HepG2 (cell line): ENCODE measurements at regions not wholly inside any gene's neighbourhood (a gene's known extent, or its start where the extent isn't known, plus 50 kb on each side); places are given as distances from the start of the nearest gene placed in this dataset.

ENCODE experiments used
- ATAC-seq: fragments of 200-7000 bp; cut with Tn5 transposase; 3 replicates; pipeline ENCODE4 v1.9.1; 2020; ENCODE audit warnings: mild to moderate bottlenecking, moderate library complexity
- BruUV-seq: library from RNA; stranded (reverse); fragments of 400-500 nt; replicated peaks from 2 replicates; lab custom pipeline; 2021; lab: Mats Ljungman, UMichigan
- CTCF ChIA-PET: fragments of 300-600 bp; formaldehyde crosslinking; extraction: SDS; loops from one replicate; lab custom pipeline; 2021; ENCODE audit warnings: low total read pairs, inconsistent platforms, low intra/inter-chr PET ratio; lab: Yijun Ruan, JAX
- POLR2A ChIA-PET: fragments of 350-600 bp; sonication (Branson Sonifier 250); formaldehyde crosslinking; loops from one replicate; lab custom pipeline; 2020; ENCODE audit warnings: antibody characterized with exemption, inconsistent platforms; lab: Yijun Ruan, JAX
- DNase-seq: peaks from one replicate; pipeline ENCODE4 v3.0.0-alpha.2; 2015; ENCODE audit warnings: low spot score
- FAIRE-seq: peaks from 3 replicates; lab custom pipeline; 2011; peaks lifted over from hg19 to GRCh38; lab: Jason Lieb, UNC
- H2AFZ ChIP-seq: one replicate; pipeline ENCODE4 v1.6.1; 2011; ENCODE audit warnings: low read length, inconsistent platforms
- H3K27ac ChIP-seq: fragments of 300-600 bp; 3 replicates; pipeline ENCODE4 v1.8.0; 2011; ENCODE audit warnings: mixed run types, mild to moderate bottlenecking, mixed read lengths, low read length, inconsistent platforms; ENCODE audit not compliant: insufficient read depth; ENCODE audit errors: extremely low read length
- H3K27me3 ChIP-seq, 2 experiments: fragments of 200-600 bp in 1 of 2; 2 replicates in 1 of 2; 3 replicates in 1 of 2; pipeline versions ENCODE4 v1.6.0 to v1.8.0; 2011; ENCODE audit warnings: low read length in 2 of 2, mild to moderate bottlenecking in 2 of 2, moderate library complexity in 2 of 2, inconsistent platforms in 1 of 2; ENCODE audit not compliant: insufficient read depth in 2 of 2, control insufficient read depth in 1 of 2
- H3K36me3 ChIP-seq, 2 experiments: fragments of 200-600 bp in 1 of 2; replicated peaks in 1 of 2; 2 replicates in 1 of 2; 3 replicates in 1 of 2; pipeline versions ENCODE4 v1.5.1 to v1.8.0; 2011; ENCODE audit warnings: low read length in 2 of 2, inconsistent platforms in 1 of 2; ENCODE audit not compliant: insufficient read depth in 2 of 2, control insufficient read depth in 1 of 2
- H3K4me1 ChIP-seq: 2 replicates; pipeline ENCODE4 v1.5.1; 2012; ENCODE audit warnings: low read length, inconsistent platforms; ENCODE audit not compliant: insufficient read depth
- H3K4me2 ChIP-seq: 2 replicates; pipeline ENCODE4 v1.6.0; 2011; ENCODE audit warnings: low read depth, low read length, inconsistent platforms
- H3K4me3 ChIP-seq, 3 experiments: fragments of 200-600 bp in 1 of 3; sonication (generic), shearing (Covaris generic) in 1 of 3; replicated peaks in 1 of 3; 2 replicates each; pipeline ENCODE4 v1.5.1; 2011 to 2016; ENCODE audit warnings: low read length in 3 of 3, inconsistent platforms in 2 of 3, low read depth in 2 of 3, mild to moderate bottlenecking in 2 of 3, control low read depth in 1 of 3, mixed read lengths in 1 of 3; ENCODE audit not compliant: insufficient read depth in 1 of 3
- H3K79me2 ChIP-seq: one replicate; pipeline ENCODE4 v1.6.1; 2011; ENCODE audit warnings: low read length, inconsistent platforms; ENCODE audit not compliant: insufficient read depth
- H3K9ac ChIP-seq: 2 replicates; pipeline ENCODE4 v1.6.0; 2011; ENCODE audit warnings: mild to moderate bottlenecking, low read depth, low read length, inconsistent platforms; ENCODE audit not compliant: insufficient read depth
- H3K9me3 ChIP-seq: 2 replicates; pipeline ENCODE4 v1.5.1; 2012; ENCODE audit warnings: mild to moderate bottlenecking, low read length
- H4K20me1 ChIP-seq: 2 replicates; pipeline ENCODE4 v1.6.0; 2011; ENCODE audit warnings: inconsistent platforms, mild to moderate bottlenecking, low read length, moderate library complexity; ENCODE audit not compliant: insufficient read depth
- CEBPB ChIP-seq: IDR thresholded peaks from 2 replicates; pipeline ENCODE4 v1.6.1; 2011; ENCODE audit warnings: low read depth, low read length, improper control_type of control experiment, borderline replicate concordance
- HOXD1 ChIP-seq: sonication (generic); formaldehyde crosslinking; IDR thresholded peaks from 2 replicates; pipeline ENCODE4 v1.5.0; 2020; ENCODE audit warnings: missing genetic modification reagents
- KDM1A ChIP-seq: IDR thresholded peaks from 2 replicates; pipeline ENCODE4 v1.6.1; 2016; ENCODE audit warnings: missing compliant biosample characterization
- MLLT10 ChIP-seq: sonication (generic); formaldehyde crosslinking; IDR thresholded peaks from 2 replicates; pipeline ENCODE4 v1.4.0; 2020; ENCODE audit warnings: missing genetic modification reagents
- NFE2L1 ChIP-seq: sonication (generic); formaldehyde crosslinking; IDR thresholded peaks from 2 replicates; pipeline ENCODE4 v1.4.0; 2020; ENCODE audit warnings: missing genetic modification reagents, mild to moderate bottlenecking, borderline replicate concordance
- SATB2 ChIP-seq: sonication (generic); formaldehyde crosslinking; IDR thresholded peaks from 2 replicates; pipeline ENCODE4 v1.5.0; 2020; ENCODE audit warnings: missing genetic modification reagents
- TBP ChIP-seq: sonication (generic); formaldehyde crosslinking; IDR thresholded peaks from 2 replicates; pipeline ENCODE4 v1.5.0; 2020; ENCODE audit warnings: missing genetic modification reagents
- ZFP82 ChIP-seq: sonication (generic); formaldehyde crosslinking; IDR thresholded peaks from 2 replicates; pipeline ENCODE4 v1.5.1; 2020; ENCODE audit warnings: mild to moderate bottlenecking, missing genetic modification reagents, borderline replicate concordance
- ZNF160 ChIP-seq: sonication (generic); formaldehyde crosslinking; IDR thresholded peaks from 2 replicates; pipeline ENCODE4 v1.8.0; 2022; ENCODE audit warnings: mild to moderate bottlenecking, inconsistent platforms, missing genetic modification reagents
- ZNF260 ChIP-seq: sonication (generic); formaldehyde crosslinking; IDR thresholded peaks from 2 replicates; pipeline ENCODE4 v1.4.0; 2020; ENCODE audit warnings: missing genetic modification reagents, low read depth, mild to moderate bottlenecking, borderline replicate concordance
- ZNF670 ChIP-seq: sonication (generic); formaldehyde crosslinking; IDR thresholded peaks from 2 replicates; pipeline ENCODE4 v1.8.0; 2022; ENCODE audit warnings: mild to moderate bottlenecking, missing genetic modification reagents, borderline replicate concordance
- WGBS: methylation state at CpG from one replicate; pipeline ENCODE4 v1.1.6; 2017; ENCODE audit warnings: low lambda C conversion rate; 5-methylcytosine and 5-hydroxymethylcytosine counted together
- in situ Hi-C: cut with HindIII; loops from 2 replicates; pipeline ENCODE4 v1.10.0; 2017; ENCODE audit warnings: low pct_unique_long_range_greater_than_20kb; ENCODE audit not compliant: extremely low pct_ligation_motif_present
- intact Hi-C: fragments of 100-400 bp; cut with micrococcal nuclease; formaldehyde crosslinking; loops from one replicate; pipeline ENCODE4 v1.10.0; 2022; ENCODE audit not compliant: unreplicated experiment
- TF ChIP-seq, protein P1 (sequence below): sonication (generic); formaldehyde crosslinking; IDR thresholded peaks from 2 replicates; pipeline ENCODE4 v1.9.0; 2022; ENCODE audit warnings: missing genetic modification reagents, mild to moderate bottlenecking, borderline replicate concordance

DNA sequence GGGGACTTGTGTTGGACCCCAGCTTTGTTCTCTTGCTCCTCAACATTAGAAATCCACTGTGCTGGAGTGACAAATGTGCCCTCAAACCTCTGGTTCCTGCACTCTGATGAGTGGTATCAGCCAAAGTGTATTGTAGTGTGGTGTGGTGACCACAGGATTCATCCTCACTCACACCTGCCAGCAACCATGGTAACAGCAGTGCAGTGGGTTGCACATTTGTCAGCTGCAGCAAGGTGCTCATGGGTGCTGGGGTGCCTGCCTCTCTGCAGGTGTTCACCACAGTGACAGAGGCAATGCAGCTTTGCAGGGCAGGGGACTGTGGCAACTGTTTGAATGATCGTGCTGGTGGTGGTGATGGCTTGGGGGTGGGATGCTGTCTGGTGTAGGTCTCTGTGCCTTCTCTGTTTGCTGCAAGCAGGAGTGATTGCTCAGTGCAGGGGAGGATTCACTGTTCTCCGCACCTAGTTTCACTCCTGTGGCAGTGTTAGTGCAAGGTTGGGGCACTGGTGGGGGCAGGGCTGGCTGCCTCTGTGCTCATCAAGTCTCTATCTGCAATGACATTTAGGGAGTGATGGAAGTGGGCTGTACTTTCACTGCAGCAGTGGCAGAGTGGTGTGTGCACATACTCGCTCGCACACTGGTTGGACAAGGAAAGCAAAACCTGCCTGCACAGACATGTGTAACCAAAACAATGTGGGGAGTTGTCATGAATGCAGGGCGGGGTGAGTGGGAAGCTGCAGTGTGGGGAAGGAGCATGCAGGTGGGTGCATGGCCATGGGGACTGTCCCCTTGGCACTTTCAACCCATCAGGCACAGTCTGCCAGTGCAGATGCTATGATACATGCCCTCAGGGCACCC, 301.1 kb downstream of the PIK3C3 start:
- WGBS: 97% methylated on average over 4 of the region's 5 CpGs
- no peaks in the 10 kb centered on the region for H4K20me1 ChIP-seq
- no peak for FAIRE-seq
- no peak overlapping the region for H3K9ac ChIP-seq
- H3K27ac ChIP-seq: no peak overlapping the region
- TF ChIP-seq ZFP82 (CRISPR knock-in tag) (no peak), SATB2 (CRISPR knock-in tag) (no peak), NFE2L1 (no peak), HOXD1 (CRISPR knock-in tag) (no peak), TBP (CRISPR knock-in tag) (no peak), KDM1A (CRISPR knock-in tag) (no peak)
- peaks cover 11% of the 10 kb centered on the region; the same call in 1 of the 2 replicates for H3K4me1 ChIP-seq
- no peak overlapping the region for H3K4me2 ChIP-seq
- no peak overlapping the region for H3K4me3 ChIP-seq
- H3K27me3 ChIP-seq: no peaks in the 10 kb centered on the region; a peak in 1 of 5 replicates
- POLR2A ChIA-PET: no interaction called here
- no peak overlapping the region for H2AFZ ChIP-seq
- H3K9me3 ChIP-seq: no peaks in the 10 kb centered on the region; the same call in 1 of the 2 replicates
- no peak for DNase-seq
- no TSS peak for BruUV-seq
- in situ Hi-C loops: no loop called here
- no peaks in the 10 kb centered on the region for H3K36me3 ChIP-seq
- CTCF ChIA-PET: no interaction called here
- intact Hi-C loops: no loop called here
- no peaks in the 10 kb centered on the region for H3K79me2 ChIP-seq
- no peak for ATAC-seq

DNA sequence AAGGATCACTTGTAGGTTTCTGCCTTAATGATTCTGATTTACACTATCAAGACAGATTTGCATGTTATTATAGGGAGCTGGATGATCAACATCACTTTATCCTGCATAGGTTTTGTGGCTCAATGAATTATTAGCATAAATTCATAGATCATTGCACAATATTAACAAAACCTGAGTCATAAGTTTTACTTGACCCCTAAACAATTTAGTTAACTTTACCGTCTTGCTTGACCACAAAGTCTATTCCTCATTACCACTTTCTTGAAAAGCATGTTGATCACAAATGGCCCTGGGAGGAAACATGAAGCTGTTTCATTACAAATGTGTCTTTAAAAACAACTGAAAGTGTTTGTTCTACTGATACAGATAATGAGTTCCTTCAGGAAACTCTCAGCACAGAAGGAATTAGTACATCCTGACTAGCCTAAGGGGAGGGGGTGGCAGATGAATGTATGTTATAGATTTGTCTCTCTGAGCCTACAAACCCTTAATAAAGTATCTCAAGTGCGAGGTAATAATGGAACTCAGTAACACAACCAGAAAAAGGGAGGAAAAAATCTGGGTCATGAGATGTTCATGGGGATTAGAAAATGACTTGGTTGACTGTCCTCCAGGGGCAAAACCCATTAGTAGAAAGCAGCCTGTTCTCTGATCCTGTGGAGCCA, 303.4 kb downstream of the PIK3C3 start:
- ATAC-seq (no peak), FAIRE-seq (no peak), DNase-seq (no peak)
- WGBS: 74% methylated on average over 2 of the region's 2 CpGs
- Histone ChIP-seq H3K27ac (no peak overlapping the region), H4K20me1 (no peaks in the 10 kb centered on the region), H3K36me3 (no peaks in the 10 kb centered on the region), H3K4me1 (peaks cover 11% of the 10 kb centered on the region; the same call in 1 of the 2 replicates), H3K4me2 (no peak overlapping the region), H3K27me3 (no peaks in the 10 kb centered on the region; a peak in 1 of 5 replicates), H2AFZ (no peak overlapping the region), H3K79me2 (no peaks in the 10 kb centered on the region), H3K9me3 (no peaks in the 10 kb centered on the region; the same call in 1 of the 2 replicates), H3K9ac (no peak overlapping the region), H3K4me3 (no peak overlapping the region)
- ChIA-PET POLR2A (no interaction called here), CTCF (no interaction called here)
- intact Hi-C loops: no loop called here
- in situ Hi-C loops: no loop called here
- TF ChIP-seq, protein P1, sequence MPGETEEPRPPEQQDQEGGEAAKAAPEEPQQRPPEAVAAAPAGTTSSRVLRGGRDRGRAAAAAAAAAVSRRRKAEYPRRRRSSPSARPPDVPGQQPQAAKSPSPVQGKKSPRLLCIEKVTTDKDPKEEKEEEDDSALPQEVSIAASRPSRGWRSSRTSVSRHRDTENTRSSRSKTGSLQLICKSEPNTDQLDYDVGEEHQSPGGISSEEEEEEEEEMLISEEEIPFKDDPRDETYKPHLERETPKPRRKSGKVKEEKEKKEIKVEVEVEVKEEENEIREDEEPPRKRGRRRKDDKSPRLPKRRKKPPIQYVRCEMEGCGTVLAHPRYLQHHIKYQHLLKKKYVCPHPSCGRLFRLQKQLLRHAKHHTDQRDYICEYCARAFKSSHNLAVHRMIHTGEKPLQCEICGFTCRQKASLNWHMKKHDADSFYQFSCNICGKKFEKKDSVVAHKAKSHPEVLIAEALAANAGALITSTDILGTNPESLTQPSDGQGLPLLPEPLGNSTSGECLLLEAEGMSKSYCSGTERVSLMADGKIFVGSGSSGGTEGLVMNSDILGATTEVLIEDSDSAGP (CRISPR knock-in tag): no peak
- TF ChIP-seq MLLT10: no peak
- no peak for TF ChIP-seq ZNF260 (CRISPR knock-in tag)
- TF ChIP-seq CEBPB: peak; percentile 44; the same call in 1 of the 2 replicates
- TF ChIP-seq ZNF670 (CRISPR knock-in tag): no peak
- no peak for TF ChIP-seq ZNF160 (CRISPR knock-in tag)
- no TSS peak for BruUV-seq
